Tongue (tissue), 1 donor: ENCODE measurements at regions not wholly inside any gene's neighbourhood (a gene's known extent, or its start where the extent isn't known, plus 50 kb on each side); places are given as distances from the start of the nearest gene placed in this dataset.

ENCODE experiments used
- DNase-seq: peaks from one replicate; pipeline ENCODE4 v3.0.0-alpha.2; 2015

- peak; percentile 12 for DNase-seq
These were observed 72.9 kb upstream of the DSP start for GRCh38 chr6:7468382-7469081.

DNA sequence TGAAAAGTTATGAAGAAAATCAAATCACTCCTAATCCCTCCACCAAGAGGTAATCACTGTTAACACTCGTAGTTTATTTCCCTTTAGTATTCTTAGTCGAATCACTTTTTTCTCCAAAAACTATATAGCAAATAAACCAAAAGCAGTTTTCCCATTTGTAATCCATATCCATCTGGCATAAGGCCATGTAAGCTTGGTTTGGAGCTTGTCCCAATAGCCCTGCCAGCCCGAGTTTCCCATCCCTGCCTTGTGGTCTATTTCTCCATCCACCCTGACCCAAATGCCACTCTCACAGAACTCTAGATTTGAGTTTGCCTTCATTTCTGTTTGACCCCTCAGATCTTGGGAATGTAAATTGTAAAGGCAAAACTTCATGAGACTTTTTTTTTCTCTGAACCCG is 71.8 kb upstream of the DSP start:
- no peak for DNase-seq

GRCh38 chr6:7471171-7471570 is 70.3 kb upstream of the DSP start:
- DNase-seq: no peak

DNA sequence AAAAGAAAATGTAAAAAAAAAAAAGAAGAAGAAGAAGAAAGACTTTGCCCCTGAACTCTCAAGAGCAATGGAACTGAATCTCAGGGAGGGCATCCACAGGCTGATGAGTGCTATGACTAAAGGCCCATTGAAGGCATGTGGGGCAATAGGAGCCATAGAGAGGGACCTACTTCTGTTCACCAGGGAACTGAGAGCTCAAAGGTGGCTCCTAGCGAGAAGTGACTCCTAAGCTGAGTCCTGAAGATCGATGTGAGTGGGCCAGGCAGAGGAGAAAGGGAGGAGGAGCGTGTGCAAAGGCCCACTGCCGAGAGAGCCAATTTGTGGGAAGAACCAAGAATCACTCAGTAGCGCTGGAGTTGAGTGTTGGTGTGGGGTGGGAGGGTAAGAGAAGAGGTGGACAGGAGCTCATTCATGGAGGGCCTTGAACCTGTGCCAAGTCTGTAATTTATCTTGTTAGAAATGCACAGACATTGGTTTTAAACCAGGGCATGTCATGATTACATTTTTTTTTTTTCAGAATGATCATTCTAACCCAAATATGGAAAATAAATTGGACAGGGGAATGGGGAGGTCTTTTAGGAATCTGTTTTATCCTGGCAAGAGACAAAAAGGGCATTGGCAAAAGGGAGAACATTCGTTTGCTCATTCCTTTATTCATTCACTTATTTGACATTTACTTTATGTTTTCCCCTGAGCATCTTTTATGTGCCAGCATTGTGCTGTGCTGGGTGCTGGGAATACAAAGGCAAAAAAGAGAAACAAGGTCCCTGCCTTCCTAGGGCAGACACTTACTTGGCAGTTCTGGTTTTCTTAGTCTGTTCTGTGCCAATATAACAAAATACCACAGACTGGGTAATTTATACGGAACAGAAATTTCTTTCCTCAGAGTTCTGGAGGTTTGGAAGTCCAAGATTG is 67.4 kb upstream of the DSP start:
- no peak for DNase-seq

- DNase-seq: no peak
These were observed 66.4 kb upstream of the DSP start for GRCh38 chr6:7475081-7475480.

DNA sequence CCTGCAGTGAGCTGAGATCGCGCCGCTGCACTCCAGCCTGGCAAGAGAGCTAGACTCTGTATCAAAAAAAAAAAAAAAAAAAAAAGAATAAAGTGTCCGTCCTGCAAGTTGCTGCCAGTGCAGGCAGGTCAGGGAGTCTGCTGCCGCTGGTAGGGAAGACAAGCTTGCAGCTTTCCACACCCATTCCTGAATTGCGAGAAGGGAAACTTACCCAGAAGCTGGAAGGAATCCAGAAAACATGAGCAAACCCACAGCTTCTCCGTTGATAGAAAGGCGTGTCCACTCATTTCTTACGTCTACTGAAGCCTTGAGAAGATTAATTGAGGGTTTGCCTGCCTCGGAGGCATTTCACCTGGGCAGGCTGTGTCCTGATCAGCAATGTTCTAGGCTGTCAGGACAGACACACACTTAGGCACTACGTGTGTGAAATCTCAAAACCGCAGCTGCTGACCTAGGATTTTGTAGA is 61.6 kb upstream of the DSP start:
- DNase-seq: peak; percentile 75

- DNase-seq: no peak
These were observed 56.8 kb upstream of the DSP start for GRCh38 chr6:7484666-7485065.

GRCh38 chr6:7486951-7487350 is 54.5 kb upstream of the DSP start:
- no peak for DNase-seq

GRCh38 chr6:7488494-7488893 is 53.0 kb upstream of the DSP start:
- DNase-seq: no peak

DNA sequence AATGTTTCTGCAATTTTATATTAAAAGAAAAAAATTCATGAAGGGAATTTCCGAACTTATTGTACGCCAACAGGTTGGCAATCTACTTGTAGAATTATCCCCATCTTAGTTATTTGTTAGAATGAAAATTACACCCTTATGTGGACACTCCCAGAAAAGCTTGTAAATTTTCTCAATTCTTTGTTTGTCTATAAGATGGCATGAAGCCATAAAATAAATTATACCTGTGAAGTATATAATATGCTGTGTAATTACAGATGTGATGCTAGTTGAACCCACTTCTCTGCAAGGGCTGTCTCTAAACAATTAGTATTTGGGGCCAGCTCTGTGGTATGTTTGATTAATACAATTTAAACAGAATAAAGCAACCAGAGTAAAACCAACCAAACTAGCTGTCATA is 52.1 kb upstream of the DSP start:
- DNase-seq: no peak
